ENCODE measurements at regions not wholly inside any gene's neighbourhood (a gene's known extent, or its start where the extent isn't known, plus 50 kb on each side); places are given as distances from the start of the nearest gene placed in this dataset.

DNA sequence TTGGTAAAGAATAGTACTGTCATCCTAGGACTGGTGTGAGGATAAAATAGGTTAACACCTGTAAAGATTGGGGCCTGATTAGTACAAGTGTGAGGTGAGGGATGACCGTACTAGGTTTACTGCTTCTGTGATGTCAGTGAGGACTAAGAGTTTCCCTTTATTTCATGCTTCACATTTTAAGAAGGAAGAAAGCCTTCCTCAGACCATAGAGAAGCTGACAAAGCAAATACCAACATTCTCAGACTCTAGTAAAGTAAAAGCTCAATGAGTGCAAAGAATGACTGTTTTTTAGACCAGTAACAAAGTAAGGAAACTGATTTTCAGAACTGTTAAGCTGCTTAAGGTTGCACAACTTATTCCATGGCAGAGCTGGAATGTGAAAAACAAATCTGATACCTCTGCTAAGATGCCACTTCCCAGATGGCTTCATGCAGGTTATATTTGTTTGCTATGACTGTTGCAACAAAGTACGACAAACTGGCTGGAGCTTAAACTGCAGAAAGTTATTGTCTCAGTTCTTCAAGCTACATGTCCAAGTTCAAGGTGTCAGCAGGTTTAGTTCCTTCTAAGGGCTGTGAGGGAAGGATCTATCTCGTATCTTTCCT lies 354.9 kb downstream of the RSL24D1 start:
- no peak for DNase-seq
- Histone ChIP-seq H3K27me3 (ENCODE audit: control insufficient read depth, insufficient read depth, low read length) (no peaks in the 10 kb centered on the region), H3K36me3 (replicated peaks; ENCODE audit: control insufficient read depth, insufficient read depth, low read length) (no peaks in the 10 kb centered on the region), H3K4me3 (ENCODE audit: insufficient read depth, low read depth, low read length) (no peak overlapping the region)

DNA sequence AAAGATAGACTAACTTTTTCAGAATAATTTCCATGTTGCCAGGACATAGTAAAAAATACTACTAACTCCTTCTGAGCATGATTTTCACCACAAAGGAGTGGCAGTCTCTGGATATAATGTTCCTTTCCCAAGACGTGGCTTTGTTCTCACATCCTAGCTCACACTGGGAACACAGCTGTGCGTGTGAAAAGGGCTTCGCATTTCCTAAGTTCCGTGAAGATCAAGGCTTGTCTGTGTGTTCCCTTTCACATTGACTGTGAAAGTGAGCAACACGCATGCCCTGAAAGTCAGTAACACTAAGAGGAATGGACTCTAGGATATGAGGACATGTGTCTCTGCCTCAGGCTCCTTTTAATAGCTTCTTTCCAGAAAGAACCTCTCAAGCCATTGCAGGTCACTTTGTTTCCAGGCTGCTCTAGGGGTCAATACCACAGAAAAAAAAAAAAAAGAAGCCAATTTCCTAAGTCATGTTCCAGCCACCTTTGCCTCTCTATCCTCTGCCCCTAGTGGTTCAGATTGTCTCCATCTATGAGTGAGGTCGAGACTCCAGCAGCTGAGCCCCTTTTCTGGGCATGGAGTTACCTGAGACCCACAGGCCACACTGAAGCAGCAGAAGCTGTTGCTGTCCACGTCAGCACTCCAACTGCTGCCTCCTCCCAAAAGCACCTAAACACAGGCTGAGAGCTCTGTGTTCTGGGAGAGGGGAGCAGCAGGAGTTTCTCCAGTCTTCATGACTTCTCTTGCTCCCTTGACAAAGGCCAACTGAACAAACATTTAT lies 355.9 kb downstream of the RSL24D1 start:
- no peak overlapping the region for H3K4me3 ChIP-seq (ENCODE audit: insufficient read depth, low read depth, low read length)
- no peaks in the 10 kb centered on the region for H3K27me3 ChIP-seq (ENCODE audit: control insufficient read depth, insufficient read depth, low read length)
- no peaks in the 10 kb centered on the region for H3K36me3 ChIP-seq (replicated peaks; ENCODE audit: control insufficient read depth, insufficient read depth, low read length)
- peak; percentile 35 for DNase-seq

DNA sequence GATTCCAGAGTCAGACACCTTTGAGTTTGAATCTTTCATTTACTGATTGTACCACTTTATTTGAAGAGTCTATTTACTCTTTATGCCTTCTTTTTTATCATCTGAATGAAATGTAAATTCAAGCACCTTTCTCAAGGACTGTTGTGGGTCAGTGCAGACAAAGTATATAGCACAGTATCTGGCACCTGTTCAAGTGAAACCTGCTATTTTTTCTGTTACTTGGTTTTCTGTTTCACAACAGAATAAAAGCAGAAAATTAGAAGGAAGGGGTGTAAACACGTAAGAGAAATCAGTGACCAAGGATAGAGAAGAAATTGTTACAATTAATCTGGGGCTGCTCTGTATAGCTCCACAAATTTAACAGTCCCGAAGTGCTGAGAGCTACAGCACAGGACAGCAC lies 357.4 kb downstream of the RSL24D1 start:
- Histone ChIP-seq H3K27me3 (ENCODE audit: control insufficient read depth, insufficient read depth, low read length) (no peaks in the 10 kb centered on the region), H3K36me3 (replicated peaks; ENCODE audit: control insufficient read depth, insufficient read depth, low read length) (no peaks in the 10 kb centered on the region), H3K4me3 (ENCODE audit: insufficient read depth, low read depth, low read length) (no peak overlapping the region)
- DNase-seq: no peak

DNA sequence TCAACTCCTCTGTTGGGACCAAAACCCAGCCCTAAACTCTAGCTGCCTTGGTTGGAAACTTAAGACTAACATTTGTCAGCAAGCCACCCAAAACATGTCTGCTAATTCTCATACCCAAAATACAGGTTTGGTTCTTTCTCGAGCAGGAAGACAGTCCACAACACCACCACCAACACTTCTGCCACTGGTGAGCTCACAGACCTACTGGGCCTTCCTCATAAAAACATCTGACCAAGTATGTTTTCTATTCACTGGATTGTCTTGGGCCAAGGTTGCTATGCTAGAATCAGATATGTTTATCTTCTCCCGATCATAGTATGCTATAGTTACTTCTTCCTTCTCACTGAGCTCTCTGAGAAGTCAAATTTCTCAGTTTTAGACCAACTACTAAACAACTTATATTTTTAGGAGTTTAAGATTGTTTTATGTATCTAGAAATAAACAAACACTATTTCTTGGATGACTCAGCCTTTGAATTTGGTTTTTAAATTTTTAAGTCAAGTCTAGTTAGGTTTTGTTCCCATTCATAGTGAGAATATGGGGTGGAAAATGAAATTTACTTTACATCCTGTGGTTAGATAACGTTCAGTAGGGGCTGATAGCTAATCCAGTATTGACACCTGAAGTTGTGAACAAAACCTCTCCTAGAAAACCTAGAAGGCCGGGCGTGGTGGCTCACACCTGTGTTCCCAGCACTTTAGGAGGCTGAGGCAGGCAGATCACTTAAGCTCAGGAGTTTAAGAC lies 360.5 kb downstream of the RSL24D1 start:
- DNase-seq: no peak
- no peak overlapping the region for H3K4me3 ChIP-seq (ENCODE audit: insufficient read depth, low read depth, low read length)
- H3K36me3 ChIP-seq (replicated peaks; ENCODE audit: control insufficient read depth, insufficient read depth, low read length): no peaks in the 10 kb centered on the region
- no peaks in the 10 kb centered on the region for H3K27me3 ChIP-seq (ENCODE audit: control insufficient read depth, insufficient read depth, low read length)

DNA sequence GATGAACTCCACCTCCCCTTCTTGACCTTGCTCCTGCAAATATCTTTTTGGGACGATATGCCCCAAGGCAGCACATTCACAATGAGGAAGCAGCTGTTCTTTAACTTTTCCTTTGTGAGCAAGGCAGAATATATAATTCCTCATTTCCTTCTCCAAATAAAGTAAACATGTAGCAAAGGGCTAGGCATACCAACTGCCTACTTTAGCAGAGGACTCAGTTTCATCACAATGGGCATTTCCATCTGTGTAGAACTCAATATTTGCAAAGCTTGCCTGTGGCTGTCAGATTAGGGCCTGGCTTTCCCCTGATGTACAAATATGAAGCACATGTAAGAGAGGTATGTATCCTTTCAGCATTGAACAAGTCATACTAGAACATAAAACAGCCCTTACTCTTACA lies 366.9 kb downstream of the RSL24D1 start:
- no peaks in the 10 kb centered on the region for H3K36me3 ChIP-seq (replicated peaks; ENCODE audit: control insufficient read depth, insufficient read depth, low read length)
- no peak overlapping the region for H3K4me3 ChIP-seq (ENCODE audit: insufficient read depth, low read depth, low read length)
- no peaks in the 10 kb centered on the region for H3K27me3 ChIP-seq (ENCODE audit: control insufficient read depth, insufficient read depth, low read length)
- DNase-seq: no peak

DNA sequence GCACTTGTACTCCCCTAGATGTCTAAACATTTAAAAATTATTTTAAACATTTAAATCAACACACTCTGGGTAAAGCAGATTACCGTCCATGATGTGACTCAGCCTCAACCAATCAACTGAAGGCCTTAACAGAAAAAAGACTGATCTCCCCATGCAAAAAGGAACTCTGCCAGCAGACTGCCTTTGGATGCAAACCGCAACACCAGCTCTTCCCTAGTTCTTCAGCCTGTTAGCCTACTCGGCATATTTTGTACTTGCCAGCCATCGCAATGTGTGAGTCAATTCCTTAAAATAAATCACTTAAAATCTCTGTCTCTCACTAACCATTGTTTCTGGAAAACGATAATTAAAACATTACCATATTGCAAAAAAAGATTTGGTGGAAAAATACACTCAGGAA lies 375.9 kb downstream of the RSL24D1 start:
- no peaks in the 10 kb centered on the region for H3K36me3 ChIP-seq (replicated peaks; ENCODE audit: control insufficient read depth, insufficient read depth, low read length)
- no peak overlapping the region for H3K4me3 ChIP-seq (ENCODE audit: insufficient read depth, low read depth, low read length)
- DNase-seq: no peak
- H3K27me3 ChIP-seq (ENCODE audit: control insufficient read depth, insufficient read depth, low read length): no peaks in the 10 kb centered on the region

DNA sequence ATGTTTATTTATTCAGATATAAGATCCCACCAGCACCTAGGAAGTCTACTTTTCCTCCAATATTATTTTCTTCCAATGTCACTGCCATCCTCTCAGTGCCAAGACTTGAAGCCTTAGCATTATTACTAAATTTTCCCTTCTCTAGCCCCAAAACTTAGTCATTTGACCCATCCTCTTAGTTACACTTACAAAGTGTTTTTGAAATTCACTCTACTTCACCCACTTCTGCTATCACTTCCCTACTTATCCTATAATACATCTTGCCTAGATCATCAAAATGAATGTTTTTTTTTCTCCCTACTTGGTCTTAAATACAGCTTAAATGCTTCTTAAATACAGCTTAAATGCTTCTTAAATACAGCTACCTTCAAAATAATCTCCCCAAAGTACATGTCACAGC lies 376.6 kb downstream of the RSL24D1 start:
- Histone ChIP-seq H3K36me3 (replicated peaks; ENCODE audit: control insufficient read depth, insufficient read depth, low read length) (no peaks in the 10 kb centered on the region), H3K4me3 (ENCODE audit: insufficient read depth, low read depth, low read length) (no peak overlapping the region)
- DNase-seq: no peak

DNA sequence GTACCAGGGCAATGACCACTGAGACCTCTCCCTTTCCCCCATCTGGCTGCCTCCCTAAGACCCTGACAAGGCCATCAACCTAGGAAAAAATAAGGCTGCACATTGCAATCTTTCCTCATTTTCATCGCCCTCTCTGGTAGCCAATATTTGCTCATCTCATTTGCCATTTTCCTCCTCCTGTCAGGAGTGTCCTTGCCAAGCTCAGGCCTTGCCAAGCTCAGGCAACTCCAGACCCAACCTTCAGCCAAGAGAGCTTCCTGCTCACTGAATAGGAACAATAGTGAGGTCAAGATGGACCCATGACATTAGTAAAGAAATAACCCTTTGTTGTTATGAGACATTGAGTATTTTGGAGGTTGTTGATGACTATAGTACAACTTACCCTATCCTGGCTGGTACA lies 380.3 kb downstream of the RSL24D1 start:
- Histone ChIP-seq H3K27me3 (ENCODE audit: control insufficient read depth, insufficient read depth, low read length) (no peaks in the 10 kb centered on the region), H3K36me3 (replicated peaks; ENCODE audit: control insufficient read depth, insufficient read depth, low read length) (no peaks in the 10 kb centered on the region), H3K4me3 (ENCODE audit: insufficient read depth, low read depth, low read length) (no peak overlapping the region)
- DNase-seq: no peak

More for the DNA sequence above, 376.6 kb downstream of the RSL24D1 start:
- H3K27me3 ChIP-seq (ENCODE audit: control insufficient read depth, insufficient read depth, low read length): no peaks in the 10 kb centered on the region

DNA sequence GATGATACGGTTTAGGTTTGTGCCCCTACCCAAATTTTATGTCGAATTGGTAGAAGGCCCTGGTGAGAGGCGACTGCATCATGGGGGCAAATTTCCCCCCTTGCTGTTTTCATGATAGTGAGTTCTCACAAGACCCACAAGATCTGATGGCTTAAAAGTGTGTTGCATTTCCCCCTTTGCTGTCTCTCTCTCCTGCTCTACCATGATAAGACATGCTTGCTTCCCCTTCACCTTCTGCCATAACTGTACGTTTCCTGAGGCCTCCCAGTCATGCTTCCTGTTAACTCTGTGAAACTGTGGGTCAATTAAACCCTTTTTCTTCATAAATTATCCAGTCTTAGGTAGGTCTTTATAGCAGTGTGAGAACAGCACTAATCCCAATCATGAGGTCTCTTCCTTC lies 381.2 kb downstream of the RSL24D1 start:
- DNase-seq: no peak
- Histone ChIP-seq H3K4me3 (ENCODE audit: insufficient read depth, low read depth, low read length) (no peak overlapping the region), H3K36me3 (replicated peaks; ENCODE audit: control insufficient read depth, insufficient read depth, low read length) (no peaks in the 10 kb centered on the region), H3K27me3 (ENCODE audit: control insufficient read depth, insufficient read depth, low read length) (no peaks in the 10 kb centered on the region)

DNA sequence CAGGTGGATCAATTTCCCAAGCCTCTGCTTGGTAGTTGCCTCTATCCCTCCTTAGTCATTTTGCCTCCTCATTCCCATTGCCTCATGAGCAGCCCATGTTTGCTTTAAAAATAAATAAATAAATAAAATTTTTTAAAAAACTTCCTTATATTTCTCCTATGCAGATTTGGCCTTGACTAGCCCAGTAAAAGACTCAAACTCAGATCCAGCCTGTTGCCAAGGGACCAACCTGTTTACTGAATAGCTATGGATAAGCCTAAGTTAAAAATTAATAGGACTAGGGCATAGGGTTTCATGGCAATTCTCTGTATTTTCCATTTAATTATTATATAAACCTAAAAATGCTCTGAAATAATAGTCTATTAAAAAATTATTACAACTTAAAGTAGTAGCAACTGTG lies 384.4 kb downstream of the RSL24D1 start:
- no peak overlapping the region for H3K4me3 ChIP-seq (ENCODE audit: insufficient read depth, low read depth, low read length)

DNA sequence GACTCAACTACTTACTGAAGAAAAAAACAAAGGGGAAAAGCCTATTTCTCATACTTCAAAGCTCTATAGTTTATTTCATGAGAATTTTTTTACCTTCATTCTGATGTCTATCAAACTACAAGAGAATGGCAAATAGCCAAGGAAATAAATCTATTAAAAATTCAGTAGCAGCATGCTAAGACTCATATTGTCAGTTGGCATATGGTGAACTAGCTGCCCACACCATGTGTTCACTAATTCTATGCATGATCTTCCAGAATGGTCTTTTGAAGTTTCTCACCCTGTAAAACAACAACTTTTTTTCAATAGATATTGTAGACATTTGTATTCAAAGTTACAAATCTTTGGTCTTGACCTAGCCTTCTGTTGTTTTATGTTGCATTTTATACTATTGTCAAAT lies 386.2 kb downstream of the RSL24D1 start:
- DNase-seq: no peak
- no peaks in the 10 kb centered on the region for H3K36me3 ChIP-seq (replicated peaks; ENCODE audit: control insufficient read depth, insufficient read depth, low read length)
- no peak overlapping the region for H3K4me3 ChIP-seq (ENCODE audit: insufficient read depth, low read depth, low read length)
- H3K27me3 ChIP-seq (ENCODE audit: control insufficient read depth, insufficient read depth, low read length): no peaks in the 10 kb centered on the region

More for the DNA sequence above, 384.4 kb downstream of the RSL24D1 start:
- no peaks in the 10 kb centered on the region for H3K36me3 ChIP-seq (replicated peaks; ENCODE audit: control insufficient read depth, insufficient read depth, low read length)
- no peaks in the 10 kb centered on the region for H3K27me3 ChIP-seq (ENCODE audit: control insufficient read depth, insufficient read depth, low read length)
- no peak for DNase-seq

DNA sequence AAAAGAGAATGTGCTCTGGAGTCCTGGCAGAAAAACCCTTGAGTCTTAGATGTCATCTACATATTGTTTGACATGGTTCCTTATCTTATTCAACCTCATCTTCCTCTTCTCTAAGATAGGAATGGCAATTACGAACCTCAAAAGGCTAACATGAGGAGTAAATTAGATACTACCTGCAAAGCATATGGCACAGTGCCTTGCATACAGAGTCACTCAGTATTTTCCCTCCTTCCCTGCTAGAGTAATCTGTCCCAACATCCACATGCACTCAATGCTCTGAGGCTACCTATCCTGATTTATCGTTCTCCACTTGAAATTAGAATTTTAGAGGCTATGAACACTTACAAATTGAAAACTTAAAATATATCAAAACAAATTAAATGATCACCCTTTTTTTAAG lies 386.7 kb downstream of the RSL24D1 start:
- no peak overlapping the region for H3K4me3 ChIP-seq (ENCODE audit: insufficient read depth, low read depth, low read length)
- H3K27me3 ChIP-seq (ENCODE audit: control insufficient read depth, insufficient read depth, low read length): no peaks in the 10 kb centered on the region
- H3K36me3 ChIP-seq (replicated peaks; ENCODE audit: control insufficient read depth, insufficient read depth, low read length): no peaks in the 10 kb centered on the region
- DNase-seq: no peak

DNA sequence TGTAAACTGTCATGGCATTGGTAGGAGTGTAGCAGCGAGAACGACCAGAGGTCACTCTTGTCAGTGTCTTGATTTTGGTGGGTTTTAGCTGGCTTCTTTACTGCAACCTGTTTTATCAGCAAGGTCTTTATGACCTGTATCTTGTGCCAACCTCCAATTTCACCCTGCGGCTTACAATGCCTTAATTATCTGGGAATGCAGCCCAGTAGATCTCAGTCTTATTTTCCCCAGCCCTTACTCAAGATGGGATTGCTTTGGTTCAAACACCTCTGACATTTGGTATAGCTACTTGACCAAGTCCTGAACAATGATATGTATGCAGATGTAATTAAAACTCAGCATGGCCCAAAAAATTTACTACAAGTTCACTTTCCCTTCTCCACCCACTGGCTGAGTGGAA lies 388.4 kb downstream of the RSL24D1 start:
- no peak overlapping the region for H3K4me3 ChIP-seq (ENCODE audit: insufficient read depth, low read depth, low read length)
- H3K36me3 ChIP-seq (replicated peaks; ENCODE audit: control insufficient read depth, insufficient read depth, low read length): no peaks in the 10 kb centered on the region
- DNase-seq: no peak
- no peaks in the 10 kb centered on the region for H3K27me3 ChIP-seq (ENCODE audit: control insufficient read depth, insufficient read depth, low read length)

DNA sequence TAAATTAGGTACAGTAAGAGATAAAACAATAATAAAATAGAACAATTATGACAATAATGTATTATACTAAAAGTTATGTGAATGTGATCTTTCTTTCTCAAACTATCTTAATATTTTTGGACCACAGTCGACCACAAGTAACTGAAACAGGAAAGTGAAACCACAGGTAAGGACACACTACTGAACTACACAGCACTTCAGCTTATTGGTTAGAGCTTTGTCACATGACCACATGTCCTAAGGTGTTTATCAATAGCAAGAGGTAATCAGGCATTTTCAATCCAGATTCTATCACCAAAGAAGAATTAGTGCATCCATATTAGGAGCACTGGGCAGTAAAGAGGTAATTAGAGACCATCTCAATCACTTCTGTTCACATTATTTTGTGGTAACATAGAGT lies 392.8 kb downstream of the RSL24D1 start:
- Histone ChIP-seq H3K4me3 (ENCODE audit: insufficient read depth, low read depth, low read length) (no peak overlapping the region), H3K36me3 (replicated peaks; ENCODE audit: control insufficient read depth, insufficient read depth, low read length) (no peaks in the 10 kb centered on the region), H3K27me3 (ENCODE audit: control insufficient read depth, insufficient read depth, low read length) (no peaks in the 10 kb centered on the region)
- no peak for DNase-seq

All from H7 (cell line).